ENCODE measurements at regions not wholly inside any gene's neighbourhood (a gene's known extent, or its start where the extent isn't known, plus 50 kb on each side); places are given as distances from the start of the nearest gene placed in this dataset.

DNA sequence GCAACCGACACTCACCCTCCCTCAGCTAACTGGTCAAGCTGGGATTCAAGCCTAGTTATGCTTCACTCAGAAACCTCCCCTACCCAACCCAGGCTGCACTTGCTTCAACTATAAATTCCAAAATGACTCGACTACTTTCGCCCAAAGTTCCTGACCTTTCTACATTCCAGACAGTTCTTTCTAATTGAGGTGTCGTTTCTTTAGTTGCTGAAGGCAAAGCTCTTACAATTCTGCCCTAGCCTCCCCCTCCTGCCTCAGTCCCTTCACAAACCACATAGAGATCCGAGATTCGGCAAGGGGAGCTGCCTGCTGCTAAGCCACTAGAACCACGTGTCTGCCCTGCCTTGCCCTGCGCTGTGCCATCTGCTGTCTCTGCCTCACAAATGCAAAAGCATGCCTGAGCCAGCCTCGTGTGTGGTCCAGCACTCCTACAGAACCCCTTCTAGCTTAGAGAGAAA, 74.7 kb upstream of the SH3GL3 start:
- Histone ChIP-seq H3K18ac (ENCODE audit: insufficient read length, low read depth, low read length) (no peak overlapping the region), H2AFZ (ENCODE audit: low read length) (no peak overlapping the region), H3K79me1 (ENCODE audit: insufficient read depth, low read depth, low read length, poor library complexity, severe bottlenecking) (no peaks in the 10 kb centered on the region), H2AK5ac (ENCODE audit: insufficient read length, low read length) (no peak overlapping the region), H3K79me2 (ENCODE audit: insufficient read depth, low read length) (no peaks in the 10 kb centered on the region), H3K14ac (ENCODE audit: insufficient read depth, low read length) (no peak overlapping the region), H2BK5ac (ENCODE audit: insufficient read length, low read length) (no peak overlapping the region), H4K91ac (ENCODE audit: insufficient read length, low read depth, low read length) (no peak overlapping the region), H2BK20ac (ENCODE audit: low read depth, low read length, poor library complexity, severe bottlenecking) (no peak overlapping the region), H3K27ac (ENCODE audit: insufficient read length, low read depth, low read length) (no peak overlapping the region), H3K23ac (ENCODE audit: insufficient read length, low read depth, low read length) (no peak overlapping the region), H2BK15ac (ENCODE audit: low read depth, low read length) (no peak overlapping the region), H3K4me2 (ENCODE audit: insufficient read depth, insufficient read length, low read length) (no peak overlapping the region), H2BK120ac (ENCODE audit: low read depth, low read length, poor library complexity, severe bottlenecking) (no peak overlapping the region), H3K23me2 (ENCODE audit: insufficient read length, low read depth, low read length, poor library complexity, severe bottlenecking) (no peaks in the 10 kb centered on the region), H3K9me3 (ENCODE audit: control insufficient read depth, low read depth, low read length) (no peaks in the 10 kb centered on the region), H3T11ph (ENCODE audit: low read length) (no peak overlapping the region), H4K8ac (replicated peaks; ENCODE audit: insufficient read length, low read depth, low read length) (no peak overlapping the region), H3K4ac (ENCODE audit: low read depth, low read length) (no peak overlapping the region), H3K56ac (ENCODE audit: insufficient read length, low read depth, low read length) (no peak overlapping the region), H3K9ac (ENCODE audit: extremely low read depth, insufficient read length, low read length) (no peak overlapping the region), H4K5ac (ENCODE audit: insufficient read length, low read depth, low read length) (no peak overlapping the region), H4K20me1 (ENCODE audit: control insufficient read depth, insufficient read depth, insufficient read length) (no peaks in the 10 kb centered on the region), H2BK12ac (ENCODE audit: insufficient read length, low read depth, low read length) (no peak overlapping the region), H3K27me3 (ENCODE audit: insufficient read depth, low read length) (no peaks in the 10 kb centered on the region), H3K4me1 (ENCODE audit: insufficient read depth, low read length) (no peaks in the 10 kb centered on the region; the same call in 1 of the 2 replicates)
- H3K27ac Mint-ChIP-seq = no peak overlapping the region; a peak in 1 of 7 replicates
- no peaks in the 10 kb centered on the region for H3K9me3 Mint-ChIP-seq
- no CpG with 5 or more reads among the region's 9 CpGs for WGBS (ENCODE audit: extremely low coverage, insufficient read length, low lambda C conversion rate)
- peaks cover 6 to 9% of the 10 kb centered on the region in 2 experiments for H3K4me1 Mint-ChIP-seq
- H3K36me3 Mint-ChIP-seq (ENCODE audit: insufficient read depth in 1 of 3, low read depth in 3 of 3) = no peaks in the 10 kb centered on the region
- no peak overlapping the region for H3K4me3 Mint-ChIP-seq
- peaks cover 35% of the 10 kb centered on the region for H3K27me3 Mint-ChIP-seq (ENCODE audit: low read depth)
- no peak for DNase-seq
- no peak for TF ChIP-seq CTCF (conservative IDR thresholded peaks at IDR 0.05)
